ENCODE measurements at regions not wholly inside any gene's neighbourhood (a gene's known extent, or its start where the extent isn't known, plus 50 kb on each side); places are given as distances from the start of the nearest gene placed in this dataset.

DNA sequence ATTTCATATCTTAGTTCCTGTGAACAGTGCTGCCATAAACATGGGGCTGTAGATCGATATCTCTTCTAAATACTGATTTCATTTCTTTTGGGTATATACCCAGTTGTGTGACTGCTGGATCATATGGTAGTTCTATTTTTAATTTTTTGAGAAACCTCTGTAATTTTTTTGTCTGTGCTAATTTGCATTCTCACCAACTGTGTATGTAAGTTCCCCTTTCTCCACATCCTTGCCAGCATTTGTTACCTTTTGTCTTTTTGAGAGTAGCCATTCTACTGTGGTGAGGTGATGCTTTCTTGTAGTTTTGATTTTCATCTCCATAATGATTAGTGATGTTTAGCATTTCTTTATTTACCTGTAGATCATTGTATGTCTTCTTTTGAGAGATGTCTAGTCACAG is 2086.5 kb upstream of the TENM3 start:
- no peak for TF ChIP-seq ZNF274 (IDR thresholded peaks at IDR 0.05; ENCODE audit: low read depth, low read length)
- TF ChIP-seq SUZ12 (IDR thresholded peaks at IDR 0.05; ENCODE audit: extremely low read depth, insufficient read depth, insufficient read length): no peak

Measured in NT2/D1 (cell line).